SW480 (cell line): ENCODE measurements at regions not wholly inside any gene's neighbourhood (a gene's known extent, or its start where the extent isn't known, plus 50 kb on each side); places are given as distances from the start of the nearest gene placed in this dataset.

ENCODE experiments used
- DNase-seq: peaks from one replicate; pipeline ENCODE4 v3.0.0-alpha.2; 2016; ENCODE audit warnings: low spot score

- no peak for DNase-seq
Observed at GRCh38 chr2:235358981-235359471, 134.8 kb upstream of the AGAP1 start.

GRCh38 chr2:235360446-235360845, 133.4 kb upstream of the AGAP1 start:
- no peak for DNase-seq

GRCh38 chr2:235365743-235366142, 128.1 kb upstream of the AGAP1 start:
- no peak for DNase-seq

- DNase-seq = no peak
Observed at GRCh38 chr2:235366390-235366789, 127.5 kb upstream of the AGAP1 start.

GRCh38 chr2:235366807-235367206, 127.0 kb upstream of the AGAP1 start:
- peak; percentile 30 for DNase-seq

- DNase-seq = peak; percentile 17
Observed at GRCh38 chr2:235371018-235371417, 122.8 kb upstream of the AGAP1 start.

- DNase-seq = no peak
Observed at GRCh38 chr2:235373171-235373570, 120.7 kb upstream of the AGAP1 start.

GRCh38 chr2:235377176-235377575, 116.7 kb upstream of the AGAP1 start:
- no peak for DNase-seq

GRCh38 chr2:235378246-235378645, 115.6 kb upstream of the AGAP1 start:
- DNase-seq = no peak

- no peak for DNase-seq
Observed at GRCh38 chr2:235378944-235379343, 114.9 kb upstream of the AGAP1 start.

GRCh38 chr2:235381261-235381912, 112.5 kb upstream of the AGAP1 start:
- DNase-seq = no peak

- DNase-seq = no peak
Observed at GRCh38 chr2:235382179-235382578, 111.7 kb upstream of the AGAP1 start.

- DNase-seq = no peak
Observed at GRCh38 chr2:235382601-235383000, 111.2 kb upstream of the AGAP1 start.

GRCh38 chr2:235383272-235383843, 110.5 kb upstream of the AGAP1 start:
- no peak for DNase-seq

GRCh38 chr2:235384624-235385023, 109.2 kb upstream of the AGAP1 start:
- DNase-seq = no peak

GRCh38 chr2:235389626-235390025, 104.2 kb upstream of the AGAP1 start:
- no peak for DNase-seq

GRCh38 chr2:235390108-235390815, 103.6 kb upstream of the AGAP1 start:
- DNase-seq = peak; percentile 29

- DNase-seq = no peak
Observed at GRCh38 chr2:235390816-235391194, 103.0 kb upstream of the AGAP1 start.

GRCh38 chr2:235391921-235392615, 101.8 kb upstream of the AGAP1 start:
- no peak for DNase-seq

- peak; percentile 84 for DNase-seq
Observed at GRCh38 chr2:235394278-235394828, 99.5 kb upstream of the AGAP1 start.

GRCh38 chr2:235396071-235396846, 97.6 kb upstream of the AGAP1 start:
- no peak for DNase-seq

- DNase-seq = no peak
Observed at GRCh38 chr2:235398321-235398720, 95.5 kb upstream of the AGAP1 start.
